Body of pancreas (tissue), 4 donors: ENCODE measurements at regions not wholly inside any gene's neighbourhood (a gene's known extent, or its start where the extent isn't known, plus 50 kb on each side); places are given as distances from the start of the nearest gene placed in this dataset.

ENCODE experiments used
- POLR2A ChIP-seq, 3 donors: fragments of 450-650 bp; IDR thresholded peaks; one replicate each; pipeline ENCODE4 v1.6.1; 2016; ENCODE audit warnings: antibody characterized with exemption in 3 of 3, mild to moderate bottlenecking in 2 of 3
- TF ChIP-seq, protein P1 (sequence below), 7 experiments: fragments of 450-650 bp in 4 of 7; fragments of 200-600 bp in 3 of 7; sonication (generic) in 3 of 7; IDR thresholded peaks; one replicate each; pipeline ENCODE4 v1.5.1; 2016 to 2019; ENCODE audit warnings: antibody characterized with exemption in 7 of 7

DNA sequence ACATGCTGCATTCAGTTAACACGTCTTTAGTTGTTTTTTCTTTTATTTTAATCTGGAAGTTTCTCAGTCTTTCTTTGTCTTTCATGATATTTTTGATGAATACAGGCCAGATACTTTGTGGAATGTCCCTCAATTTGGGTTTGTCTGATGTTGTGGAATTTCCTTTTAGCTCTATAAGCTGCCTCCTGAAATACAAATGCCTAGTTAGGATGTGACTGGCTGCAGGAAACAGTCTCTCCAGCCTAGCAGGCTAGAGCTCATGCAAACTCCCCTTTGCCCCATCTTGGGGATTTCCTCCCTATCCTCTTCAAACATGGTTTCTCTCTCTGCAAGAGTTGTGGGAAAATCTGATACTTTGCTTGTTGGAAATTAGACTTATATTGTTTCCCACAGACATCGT lies 89.3 kb upstream of the JAG1 start:
- TF ChIP-seq, protein P1, sequence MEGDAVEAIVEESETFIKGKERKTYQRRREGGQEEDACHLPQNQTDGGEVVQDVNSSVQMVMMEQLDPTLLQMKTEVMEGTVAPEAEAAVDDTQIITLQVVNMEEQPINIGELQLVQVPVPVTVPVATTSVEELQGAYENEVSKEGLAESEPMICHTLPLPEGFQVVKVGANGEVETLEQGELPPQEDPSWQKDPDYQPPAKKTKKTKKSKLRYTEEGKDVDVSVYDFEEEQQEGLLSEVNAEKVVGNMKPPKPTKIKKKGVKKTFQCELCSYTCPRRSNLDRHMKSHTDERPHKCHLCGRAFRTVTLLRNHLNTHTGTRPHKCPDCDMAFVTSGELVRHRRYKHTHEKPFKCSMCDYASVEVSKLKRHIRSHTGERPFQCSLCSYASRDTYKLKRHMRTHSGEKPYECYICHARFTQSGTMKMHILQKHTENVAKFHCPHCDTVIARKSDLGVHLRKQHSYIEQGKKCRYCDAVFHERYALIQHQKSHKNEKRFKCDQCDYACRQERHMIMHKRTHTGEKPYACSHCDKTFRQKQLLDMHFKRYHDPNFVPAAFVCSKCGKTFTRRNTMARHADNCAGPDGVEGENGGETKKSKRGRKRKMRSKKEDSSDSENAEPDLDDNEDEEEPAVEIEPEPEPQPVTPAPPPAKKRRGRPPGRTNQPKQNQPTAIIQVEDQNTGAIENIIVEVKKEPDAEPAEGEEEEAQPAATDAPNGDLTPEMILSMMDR (IDR thresholded peaks at IDR 0.05) = no peak
- TF ChIP-seq POLR2A (IDR thresholded peaks at IDR 0.05) = no peak
